Stimulated activated CD4-positive, alpha-beta T cell treated with anti-CD3 and anti-CD28 coated beads, Interleukin-12 subunit alpha, Interleukin-12 subunit beta, amount 100 ng/mL, for 4 hours (primary cell): ENCODE measurements at regions not wholly inside any gene's neighbourhood (a gene's known extent, or its start where the extent isn't known, plus 50 kb on each side); places are given as distances from the start of the nearest gene placed in this dataset.

ENCODE experiments used
- DNase-seq: peaks from one replicate; pipeline ENCODE4 v3.0.0-alpha.2; 2020

DNA sequence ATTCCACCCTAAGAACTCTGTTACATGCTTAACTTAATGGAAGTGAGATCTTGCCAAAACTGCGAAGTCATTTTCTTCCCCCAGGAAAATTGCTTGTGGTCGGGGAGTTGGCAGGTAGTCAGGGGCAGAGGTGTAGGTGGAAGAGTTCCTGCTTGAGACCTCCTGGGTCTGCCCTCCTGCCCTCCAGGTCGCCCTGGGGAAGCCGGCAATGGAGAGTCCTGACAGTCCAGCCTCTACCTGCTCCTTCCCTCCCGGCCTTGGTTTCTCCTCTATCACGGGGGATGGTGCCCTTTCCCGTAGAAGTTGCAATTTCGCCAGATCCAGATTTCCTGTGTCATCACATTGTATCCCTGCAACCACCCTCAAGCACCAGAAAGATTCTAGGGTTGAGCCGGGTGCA, 463.8 kb downstream of the MATN1 start:
- no peak for DNase-seq

GRCh38 chr1:30258876-30259275, 464.5 kb downstream of the MATN1 start:
- DNase-seq, result no peak

DNA sequence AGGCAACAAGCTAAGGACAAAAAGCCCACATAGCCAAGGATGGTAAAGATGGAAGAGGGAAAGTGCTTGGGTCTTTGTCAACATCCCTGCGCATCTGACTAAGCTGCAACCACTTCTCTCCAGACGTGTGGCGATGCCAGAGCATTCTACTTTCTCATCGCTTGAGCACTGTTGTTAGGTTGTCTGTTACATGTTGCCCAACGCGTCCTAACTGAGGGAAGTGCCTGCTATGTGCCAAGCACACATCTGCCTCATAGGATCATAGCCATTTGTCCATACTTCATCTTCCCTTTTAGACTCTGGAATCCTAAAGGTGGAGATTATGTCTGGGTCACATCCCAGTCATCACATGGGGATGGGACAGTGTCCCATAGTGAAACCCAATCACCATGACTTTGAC, 464.9 kb downstream of the MATN1 start:
- DNase-seq, result no peak

GRCh38 chr1:30257742-30258380, 465.5 kb downstream of the MATN1 start:
- DNase-seq, result no peak

- DNase-seq, result no peak
Observed at GRCh38 chr1:30257322-30257721, 466.1 kb downstream of the MATN1 start.

GRCh38 chr1:30256911-30257310, 466.5 kb downstream of the MATN1 start:
- DNase-seq, result no peak

DNA sequence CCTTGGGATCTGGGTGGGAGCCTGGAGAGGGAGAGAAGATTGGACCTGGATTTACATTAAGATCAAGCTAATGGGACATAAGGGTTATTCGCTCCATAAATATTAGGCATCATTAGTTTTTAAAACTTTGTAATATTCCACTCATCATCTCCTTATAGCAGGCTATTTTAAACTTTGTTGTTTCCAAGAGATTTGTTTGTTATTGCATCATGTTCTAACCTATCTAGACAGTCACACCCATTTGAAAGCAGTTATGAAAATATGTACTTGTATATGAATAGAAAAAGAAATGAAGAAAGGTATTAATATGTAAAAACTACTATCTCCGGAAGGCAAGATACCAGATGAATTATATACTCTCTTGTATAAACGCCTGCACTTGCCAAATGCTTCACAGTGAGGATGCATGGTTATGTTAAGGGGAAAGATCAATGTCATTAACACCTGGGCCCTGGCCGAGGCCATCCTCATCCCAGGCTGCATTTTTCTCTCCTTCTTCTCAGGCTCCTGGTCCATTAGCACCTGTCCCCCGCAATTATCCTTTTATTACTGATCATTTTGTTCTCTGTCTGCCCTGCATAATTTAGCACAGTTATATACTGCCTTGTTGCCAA, 468.2 kb downstream of the MATN1 start:
- no peak for DNase-seq

GRCh38 chr1:30253807-30254440, 469.5 kb downstream of the MATN1 start:
- no peak for DNase-seq

DNA sequence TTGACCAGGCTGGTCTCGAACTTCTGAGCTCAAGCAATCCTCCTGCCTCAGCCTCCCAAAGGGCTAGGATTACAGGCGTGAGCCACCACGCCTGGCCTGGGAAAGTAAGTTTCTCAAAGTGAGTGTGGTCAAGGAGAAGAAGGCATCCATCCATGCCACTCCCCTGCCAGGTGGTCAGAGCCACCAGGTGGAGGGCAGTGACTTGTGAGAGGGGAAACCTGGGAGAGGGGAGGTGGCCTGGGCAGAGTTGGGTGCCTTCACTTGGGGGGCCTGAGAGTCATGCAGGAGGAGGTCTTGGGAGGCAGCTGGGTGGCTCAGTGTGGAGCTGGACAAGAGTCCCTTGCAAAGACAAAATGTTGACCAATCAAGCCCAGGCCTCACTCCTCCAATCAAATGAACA, 470.0 kb downstream of the MATN1 start:
- no peak for DNase-seq

DNA sequence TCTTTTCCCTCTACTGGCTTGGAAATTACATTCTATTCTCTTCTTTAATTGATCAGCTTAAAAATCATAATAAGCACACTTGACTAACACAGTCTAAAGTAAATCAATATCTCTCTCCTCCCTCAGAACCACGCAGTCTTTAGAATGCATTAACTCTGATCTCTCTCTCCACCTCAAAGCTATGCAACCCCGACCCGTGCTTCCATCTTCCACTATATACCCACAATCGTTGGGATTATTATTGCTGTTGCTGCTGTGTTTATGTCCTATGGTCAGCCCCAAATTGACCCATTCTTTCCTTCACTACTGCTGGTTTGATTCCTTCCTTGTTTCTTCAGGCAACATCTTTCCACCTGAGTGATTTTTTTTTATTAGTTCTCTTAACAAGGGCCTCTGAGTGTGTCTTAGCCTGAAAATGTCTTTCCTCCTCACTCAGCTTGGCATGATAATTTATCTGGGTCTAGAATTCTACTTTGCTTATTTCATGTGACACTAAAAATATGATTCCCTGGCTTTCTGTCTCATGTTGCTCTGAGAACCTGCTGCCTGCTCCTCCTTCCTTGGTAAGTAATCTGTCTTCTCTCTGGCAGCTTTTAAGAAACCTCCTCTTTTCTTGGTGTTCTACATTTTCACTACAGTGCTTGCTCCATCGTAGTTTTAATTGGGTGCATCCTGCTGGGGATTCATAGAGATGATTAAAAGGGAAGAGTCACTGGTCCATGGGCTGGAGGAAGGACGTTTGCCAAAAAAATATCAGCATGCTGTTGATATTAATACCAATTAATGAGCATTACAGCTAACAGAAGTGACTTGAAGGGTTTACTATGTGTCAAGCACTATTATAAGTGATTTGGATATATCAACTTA, 472.2 kb downstream of the MATN1 start:
- DNase-seq, result no peak

GRCh38 chr1:30250338-30250983, 472.9 kb downstream of the MATN1 start:
- no peak for DNase-seq

DNA sequence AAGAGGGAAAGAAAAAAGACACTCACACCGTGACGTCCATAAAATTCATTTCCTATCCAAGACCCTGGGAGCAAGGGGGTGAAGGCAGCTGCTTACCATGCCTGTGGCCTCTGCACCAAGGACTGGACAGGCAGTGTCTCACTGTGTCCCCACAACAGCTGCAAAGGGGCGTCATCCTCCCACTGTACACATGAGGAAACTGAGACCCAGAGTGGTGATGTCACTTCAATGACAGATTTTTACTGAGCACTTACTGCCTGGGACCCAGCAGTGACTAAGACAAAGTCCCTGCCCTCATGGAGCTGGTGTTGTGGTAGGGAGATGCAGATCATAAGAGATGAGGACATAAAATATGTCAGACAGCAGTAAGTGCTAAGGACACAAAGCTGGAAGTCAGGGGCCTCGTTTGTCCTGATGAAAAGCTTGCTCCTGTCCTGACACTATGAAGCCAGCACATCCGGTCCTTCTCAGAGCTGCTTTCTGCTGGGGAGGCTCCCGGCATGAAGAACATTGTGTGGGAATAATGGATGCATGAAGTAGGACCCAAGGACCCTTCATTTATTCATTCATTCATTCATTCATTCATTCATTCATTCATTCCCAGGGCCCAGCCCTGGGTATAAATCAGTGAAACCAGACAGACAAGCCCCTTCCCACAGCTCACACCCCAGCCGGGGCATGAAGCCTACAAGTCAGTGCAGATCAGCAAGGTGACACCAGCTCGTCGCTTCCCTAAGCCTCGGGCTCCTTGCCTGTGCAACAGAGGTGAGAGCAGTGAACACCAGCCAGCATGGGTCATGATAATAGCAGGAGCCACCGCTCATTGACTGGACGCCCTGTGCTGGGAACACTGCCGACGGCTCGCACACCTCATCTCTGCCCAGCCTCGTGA, 473.7 kb downstream of the MATN1 start:
- DNase-seq, result no peak

GRCh38 chr1:30248774-30249173, 474.6 kb downstream of the MATN1 start:
- no peak for DNase-seq

- DNase-seq, result no peak
Observed at GRCh38 chr1:30248373-30248772, 475.0 kb downstream of the MATN1 start.

GRCh38 chr1:30244801-30245200, 478.6 kb downstream of the MATN1 start:
- DNase-seq, result no peak

GRCh38 chr1:30242722-30243457, 480.5 kb downstream of the MATN1 start:
- DNase-seq, result no peak

DNA sequence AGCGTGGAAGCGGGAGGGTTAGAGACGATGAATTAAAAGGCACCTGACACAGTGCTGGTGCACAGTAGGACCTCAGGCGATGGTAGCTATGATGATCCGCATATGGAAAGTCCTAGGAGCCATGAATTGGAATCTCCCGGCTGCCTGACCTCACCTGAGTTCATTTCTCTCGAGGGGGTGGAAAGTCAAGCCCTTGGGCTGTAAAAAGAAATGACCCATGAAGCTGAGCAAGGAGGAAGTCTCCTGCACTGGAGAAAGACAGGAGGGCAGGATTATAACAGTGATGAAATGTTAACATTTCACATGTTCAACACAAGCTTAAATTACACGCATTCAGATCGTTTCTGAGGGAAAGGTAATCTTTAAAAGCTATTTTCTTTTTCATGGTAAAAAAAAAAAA, 481.2 kb downstream of the MATN1 start:
- no peak for DNase-seq

GRCh38 chr1:30241681-30242080, 481.7 kb downstream of the MATN1 start:
- DNase-seq, result no peak

- no peak for DNase-seq
Observed at GRCh38 chr1:30234091-30234490, 489.3 kb downstream of the MATN1 start.

DNA sequence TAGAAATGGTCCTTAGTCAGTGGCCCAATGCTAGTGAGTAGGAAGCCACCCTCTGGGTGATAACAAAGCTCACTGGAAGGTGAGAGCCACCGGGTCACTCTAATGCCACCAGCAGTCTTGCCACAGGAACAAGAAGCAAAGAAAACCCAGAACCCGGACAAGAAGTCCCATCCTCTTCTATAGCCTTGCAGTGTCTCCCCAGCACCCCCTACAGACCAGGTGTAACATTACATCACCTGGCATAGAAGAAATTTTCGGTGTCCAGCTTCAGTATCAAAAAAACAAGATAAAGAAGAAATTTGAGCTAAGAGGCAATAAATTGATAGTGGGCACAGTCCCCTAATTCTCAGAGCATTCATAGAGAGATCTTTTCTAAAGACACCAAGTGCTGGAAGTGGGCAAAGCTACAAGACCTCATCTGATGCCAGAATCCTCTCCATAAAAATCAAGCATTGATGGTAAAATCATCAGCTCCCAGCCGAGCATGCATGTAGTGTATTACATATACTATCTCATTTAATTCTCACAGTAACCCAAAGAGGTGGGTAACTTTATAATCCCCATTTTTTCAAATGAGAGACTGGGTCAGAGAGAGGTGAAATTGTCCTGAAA, 491.0 kb downstream of the MATN1 start:
- DNase-seq, result no peak

- no peak for DNase-seq
Observed at GRCh38 chr1:30229960-30230359, 493.4 kb downstream of the MATN1 start.
